HG03378 (cell line): ENCODE measurements at regions not wholly inside any gene's neighbourhood (a gene's known extent, or its start where the extent isn't known, plus 50 kb on each side); places are given as distances from the start of the nearest gene placed in this dataset.
"Not testable (repeated sequence)": the region's sequence is repeated elsewhere in the genome, so short reads cannot be mapped to it uniquely, and the experiment has no call there.

Experiments
- ATAC-seq: cut with Tn5 transposase; IDR thresholded peaks from one replicate; pipeline ENCODE4 v1.9.1; 2021; ENCODE audit warnings: mild to moderate bottlenecking, moderate library complexity; ENCODE audit not compliant: unreplicated experiment

DNA sequence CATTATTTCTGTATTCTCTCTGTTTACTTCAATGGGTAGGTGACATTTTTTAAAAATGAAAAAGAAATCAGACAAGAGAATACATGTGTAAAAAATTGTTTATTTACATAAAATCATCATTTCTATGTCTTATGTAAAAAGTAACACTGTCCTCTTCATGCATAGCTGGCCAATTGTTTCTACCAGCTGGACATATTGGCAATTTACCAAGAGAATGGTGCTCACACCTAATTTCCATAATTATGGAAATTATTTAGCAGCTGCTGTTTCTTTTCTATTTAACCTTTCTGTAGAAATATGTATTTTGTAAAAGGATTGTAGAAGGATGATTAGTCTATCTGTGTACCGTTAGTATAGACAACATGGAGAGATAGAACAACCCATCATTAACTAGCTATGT lies 791.9 kb downstream of the TRIB2 start:
- no peak for ATAC-seq

GRCh38 chr2:13515254-13515653 lies 798.5 kb downstream of the TRIB2 start:
- no peak for ATAC-seq

DNA sequence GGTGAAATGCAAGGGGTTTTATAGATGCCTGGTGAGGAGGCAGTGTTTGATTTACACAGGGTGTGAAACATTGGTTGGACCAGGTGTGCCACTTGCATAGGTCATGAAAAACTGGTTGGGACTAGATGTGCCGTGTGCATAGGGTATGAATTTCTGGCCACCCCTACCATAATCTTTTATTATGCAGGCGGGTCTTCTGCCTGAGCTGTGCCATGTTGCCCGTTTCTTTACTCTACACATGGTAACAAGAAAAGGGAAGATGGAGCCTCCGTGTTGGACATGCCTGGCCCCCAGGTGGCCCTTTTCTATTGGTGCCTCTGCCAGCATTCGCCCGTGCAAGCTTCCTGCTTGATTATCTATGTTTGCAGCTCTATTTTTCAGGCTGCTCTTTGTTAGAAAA lies 805.4 kb downstream of the TRIB2 start:
- ATAC-seq, result no peak

- ATAC-seq, result peak; percentile 93
These were observed 806.4 kb downstream of the TRIB2 start for GRCh38 chr2:13522917-13523821.

- peak; percentile 34 for ATAC-seq
These were observed 807.8 kb downstream of the TRIB2 start for GRCh38 chr2:13524492-13524891.

GRCh38 chr2:13531735-13532410 lies 815.1 kb downstream of the TRIB2 start:
- not testable (repeated sequence) for ATAC-seq

GRCh38 chr2:13532781-13533523 lies 816.2 kb downstream of the TRIB2 start:
- ATAC-seq, result not testable (repeated sequence)

DNA sequence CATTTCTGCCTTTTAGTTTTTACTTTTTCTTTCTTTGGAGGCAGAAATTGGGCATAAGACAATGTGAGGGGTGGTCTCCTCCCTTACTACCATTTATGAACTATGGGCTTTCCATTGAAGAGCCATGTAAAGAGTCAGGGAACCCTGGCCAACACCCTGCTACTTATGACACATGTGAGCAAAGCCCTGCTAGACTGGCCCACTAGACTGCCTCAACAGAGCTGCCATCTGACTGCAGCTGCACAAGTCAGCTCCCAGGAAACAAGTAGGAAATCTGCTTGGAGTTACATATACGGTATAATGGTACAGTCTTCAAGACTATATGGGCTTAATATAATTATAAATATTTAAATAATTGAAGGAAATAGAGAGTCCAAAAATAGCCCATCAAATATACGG lies 816.8 kb downstream of the TRIB2 start:
- no peak for ATAC-seq

DNA sequence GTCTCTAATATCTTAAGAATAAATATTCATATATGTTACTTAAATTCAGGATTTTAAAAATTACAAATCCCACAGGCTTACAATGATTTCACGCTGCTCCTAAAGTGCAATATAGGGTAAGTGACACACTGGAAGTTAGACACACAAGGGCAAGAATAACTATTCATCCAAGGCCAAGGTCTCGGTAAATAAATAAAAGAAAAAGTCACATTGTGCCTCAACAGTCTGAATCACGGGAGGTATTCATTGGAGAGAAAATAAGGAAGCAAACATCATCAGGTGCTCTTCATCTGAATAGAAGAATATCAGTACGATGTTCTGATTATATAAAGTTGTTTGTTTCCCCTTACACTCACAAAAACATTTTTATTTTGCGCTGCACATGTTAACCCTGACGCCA lies 820.2 kb downstream of the TRIB2 start:
- no peak for ATAC-seq

DNA sequence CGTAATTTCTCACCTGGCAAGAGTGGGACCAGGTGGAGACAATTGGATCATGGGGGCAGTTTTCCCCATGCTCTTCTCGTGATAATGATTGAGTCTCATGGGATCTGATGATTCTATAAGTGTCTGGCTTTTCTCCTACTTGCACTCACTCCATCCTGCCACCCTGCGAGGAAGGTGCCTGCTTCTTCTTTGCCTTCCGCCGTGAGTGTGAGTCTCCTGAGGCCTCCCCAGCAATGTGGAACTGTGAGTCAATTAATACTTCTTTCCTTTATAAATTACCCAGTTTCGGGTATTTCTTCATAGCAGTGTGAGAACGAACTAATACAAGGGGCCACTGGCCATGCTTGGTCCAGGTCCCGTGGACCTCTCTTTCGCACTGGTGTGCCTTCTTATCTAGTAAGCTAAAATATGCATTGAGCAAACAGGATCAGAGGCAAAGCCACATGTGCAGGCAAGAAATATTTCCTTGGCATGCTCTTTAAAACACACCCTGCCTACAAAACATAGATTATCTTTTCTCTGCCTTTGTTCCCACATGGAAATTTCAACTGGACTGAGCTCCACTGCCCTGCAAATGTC lies 821.1 kb downstream of the TRIB2 start:
- ATAC-seq, result no peak

GRCh38 chr2:13539296-13539695 lies 822.6 kb downstream of the TRIB2 start:
- ATAC-seq, result no peak

DNA sequence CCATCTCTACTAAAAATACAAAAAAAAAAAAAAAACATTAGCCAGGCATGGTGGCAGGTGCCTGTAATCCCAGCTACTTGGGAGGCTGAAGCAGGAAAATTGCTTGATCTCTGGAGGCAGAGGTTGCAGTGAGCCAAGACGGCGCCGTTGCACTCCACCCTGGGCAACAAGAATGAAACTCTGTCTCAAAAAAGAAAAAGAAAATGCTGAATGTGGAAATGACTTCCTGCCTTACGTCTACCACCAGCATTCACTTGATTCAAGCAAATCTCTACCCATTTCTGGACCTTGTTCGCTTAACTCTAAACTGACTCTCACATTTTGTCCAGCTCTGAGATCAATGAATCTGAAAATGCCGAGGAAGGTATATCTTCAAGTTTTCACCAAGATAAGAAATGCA lies 825.3 kb downstream of the TRIB2 start:
- no peak for ATAC-seq

DNA sequence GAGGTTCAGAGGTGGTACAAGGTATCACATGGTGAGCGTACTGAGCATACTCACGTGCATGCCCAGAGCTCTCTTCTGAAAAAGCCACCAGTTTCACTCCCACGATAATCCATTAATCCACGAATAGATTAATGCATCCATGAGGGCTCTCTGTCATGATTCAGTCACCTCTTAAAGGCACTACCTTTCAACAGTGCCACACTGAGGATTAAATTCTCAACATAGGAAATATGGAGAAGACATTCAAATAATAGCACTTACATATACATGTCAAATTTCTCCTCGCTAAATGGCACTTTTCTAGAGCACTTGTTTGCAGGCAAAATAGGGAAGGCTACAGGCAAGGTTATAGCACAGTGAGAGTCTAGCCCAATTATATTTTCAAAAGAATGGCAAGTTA lies 825.9 kb downstream of the TRIB2 start:
- ATAC-seq, result no peak

GRCh38 chr2:13543550-13543949 lies 826.8 kb downstream of the TRIB2 start:
- ATAC-seq, result peak; percentile 61

GRCh38 chr2:13545320-13545719 lies 828.6 kb downstream of the TRIB2 start:
- peak; percentile 69 for ATAC-seq

DNA sequence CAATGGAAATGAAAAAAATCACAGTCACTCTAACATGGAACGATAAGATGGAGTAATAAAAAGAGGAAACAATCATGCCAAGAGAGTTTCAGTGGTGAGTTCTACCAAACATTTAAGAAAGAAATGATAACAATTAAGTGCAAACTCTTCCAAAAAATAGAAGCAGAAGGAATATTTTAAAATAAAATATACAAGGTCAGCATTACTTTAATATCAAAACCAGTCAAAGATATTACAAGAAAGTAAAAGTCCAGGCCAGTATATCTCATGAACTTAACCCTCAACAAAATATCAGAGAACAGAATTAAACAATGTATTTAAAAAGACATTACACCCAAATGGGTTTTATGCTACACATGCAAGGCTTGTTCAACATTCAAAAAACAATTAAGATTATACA lies 829.4 kb downstream of the TRIB2 start:
- ATAC-seq, result no peak

- no peak for ATAC-seq
These were observed 833.8 kb downstream of the TRIB2 start for GRCh38 chr2:13550285-13551231.

GRCh38 chr2:13558368-13558767 lies 841.6 kb downstream of the TRIB2 start:
- peak; percentile 80 for ATAC-seq

DNA sequence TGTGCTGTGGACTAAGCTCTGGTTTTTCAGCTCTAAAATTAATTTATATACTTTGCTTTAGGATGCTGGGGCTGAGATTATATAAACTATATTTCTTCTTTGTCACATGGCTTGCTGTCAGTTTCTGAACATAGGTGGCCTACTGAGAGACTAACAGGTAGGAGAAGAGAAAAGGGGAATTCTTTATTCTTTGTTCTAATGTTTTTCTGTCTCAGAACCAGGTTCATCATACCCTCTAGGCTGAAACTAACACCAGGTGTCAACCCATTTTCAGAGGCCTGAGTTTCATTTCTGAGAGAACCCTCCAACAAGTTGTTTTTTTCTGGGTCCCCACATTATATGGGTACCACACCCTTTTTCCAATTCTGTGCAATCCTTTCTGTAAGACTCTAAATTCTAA lies 843.6 kb downstream of the TRIB2 start:
- ATAC-seq, result peak; percentile 69

DNA sequence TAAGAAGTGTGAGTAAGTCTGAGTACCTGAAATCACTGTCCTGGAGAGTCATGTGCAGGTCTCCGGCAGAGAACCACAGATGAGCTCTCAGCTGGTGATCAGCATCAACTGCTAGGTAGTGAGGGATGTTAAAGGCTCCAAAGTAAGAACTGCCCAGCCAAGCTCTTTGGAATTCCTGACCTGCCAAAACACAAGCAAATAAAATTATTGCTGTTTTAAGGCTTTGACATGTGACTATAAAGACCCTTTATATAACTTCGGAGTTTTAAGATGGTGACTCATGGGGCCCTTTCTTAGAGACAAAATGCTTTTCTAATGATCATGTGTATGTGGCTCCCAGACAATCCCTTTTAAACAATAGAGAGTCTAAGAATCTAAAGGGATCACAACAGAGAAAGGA lies 855.7 kb downstream of the TRIB2 start:
- ATAC-seq, result no peak
